Kidney (tissue), 13 donors: ENCODE measurements at regions not wholly inside any gene's neighbourhood (a gene's known extent, or its start where the extent isn't known, plus 50 kb on each side); places are given as distances from the start of the nearest gene placed in this dataset.

ENCODE experiments used
- DNase-seq, 5 donors: peaks; one replicate each; pipeline ENCODE4 v3.0.0-alpha.2; 2013 to 2020
- FAIRE-seq: peaks from 2 replicates; lab custom pipeline; 2012; peaks lifted over from hg19 to GRCh38; lab: Jason Lieb, UNC
- H3K27ac ChIP-seq, 2 donors: one replicate each; pipeline ENCODE4 v1.7.0; 2013; ENCODE audit warnings: low read depth in 2 of 2, low read length in 2 of 2, inconsistent platforms in 1 of 2
- H3K27me3 ChIP-seq: one replicate; pipeline ENCODE4 v1.7.1; 2013; ENCODE audit warnings: low read length, inconsistent platforms; ENCODE audit not compliant: control insufficient read depth, insufficient read depth
- H3K36me3 ChIP-seq, 3 donors: one replicate each; pipeline versions ENCODE4 v1.7.0 to v1.7.1; 2013; ENCODE audit warnings: low read length in 3 of 3, control low read depth in 1 of 3, inconsistent platforms in 1 of 3; ENCODE audit not compliant: insufficient read depth in 3 of 3, control insufficient read depth in 2 of 3
- H3K4me1 ChIP-seq, 3 donors: one replicate each; pipeline versions ENCODE4 v1.7.0 to v1.7.1; 2013; ENCODE audit warnings: low read length in 3 of 3, inconsistent platforms in 1 of 3, low read depth in 1 of 3; ENCODE audit not compliant: control insufficient read depth in 2 of 3, insufficient read depth in 2 of 3
- H3K4me3 ChIP-seq, 3 donors: one replicate each; pipeline versions ENCODE4 v1.7.0 to v1.8.1; 2013; ENCODE audit warnings: low read length in 3 of 3, control low read depth in 1 of 3, inconsistent platforms in 1 of 3
- H3K9ac ChIP-seq, 3 donors: one replicate each; pipeline versions ENCODE4 v1.7.0 to v1.7.1; 2013; ENCODE audit warnings: low read length in 3 of 3, control low read depth in 1 of 3, inconsistent platforms in 1 of 3
- H3K9me3 ChIP-seq, 3 donors: one replicate each; pipeline versions ENCODE4 v1.7.0 to v1.7.1; 2013; ENCODE audit warnings: low read length in 3 of 3, control low read depth in 1 of 3, inconsistent platforms in 1 of 3; ENCODE audit not compliant: control insufficient read depth in 2 of 3, insufficient read depth in 1 of 3
- intact Hi-C: fragments of 100-400 bp; cut with DNase I; formaldehyde crosslinking; loops from one replicate; pipeline ENCODE4 v1.11.1; 2022
- TF ChIP-seq, protein P1 (sequence below): IDR thresholded peaks from 3 replicates; pipeline ENCODE4 v1.5.1; 2012; ENCODE audit warnings: mild to moderate bottlenecking, moderate library complexity, borderline replicate concordance; ENCODE audit not compliant: insufficient read depth; ENCODE audit errors: extremely low read depth
- donor health status: control.
- donor health status: control.
- donor health status: control.
- donor health status: control.
- donor health status: control.
- donor health status: DM: yes; HTN: yes; CAD: no.
- donor health status: Normal renal cell carcinoma (clear cell type).

DNA sequence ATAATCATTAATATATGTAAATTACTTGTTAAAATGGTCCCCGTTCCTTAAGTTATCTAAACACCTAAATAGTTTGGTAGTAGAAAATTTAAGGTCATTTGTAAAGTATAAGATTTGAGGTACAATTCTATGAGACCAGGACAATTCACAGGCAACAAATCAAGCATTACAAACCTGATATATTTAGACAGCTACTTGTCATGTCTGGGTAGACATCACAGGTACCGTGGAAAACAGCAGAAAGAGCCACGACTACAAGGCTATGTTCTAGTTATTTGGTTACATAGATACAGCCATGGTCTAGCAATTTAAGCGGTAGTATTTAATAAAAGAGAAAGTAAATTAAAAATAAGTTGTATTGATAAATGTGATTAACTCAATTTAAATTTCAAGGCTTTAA lies 393.1 kb upstream of the ID4 start:
- Histone ChIP-seq H3K4me1 (peaks cover 0 to 9% (median 2%) of the 10 kb centered on the region in 3 donors), H3K27ac (no peak overlapping the region), H3K36me3 (no peaks in the 10 kb centered on the region), H3K9ac (no peak overlapping the region), H3K9me3 (no peaks in the 10 kb centered on the region), H3K4me3 (no peak overlapping the region), H3K27me3 (no peaks in the 10 kb centered on the region)
- TF ChIP-seq, protein P1, sequence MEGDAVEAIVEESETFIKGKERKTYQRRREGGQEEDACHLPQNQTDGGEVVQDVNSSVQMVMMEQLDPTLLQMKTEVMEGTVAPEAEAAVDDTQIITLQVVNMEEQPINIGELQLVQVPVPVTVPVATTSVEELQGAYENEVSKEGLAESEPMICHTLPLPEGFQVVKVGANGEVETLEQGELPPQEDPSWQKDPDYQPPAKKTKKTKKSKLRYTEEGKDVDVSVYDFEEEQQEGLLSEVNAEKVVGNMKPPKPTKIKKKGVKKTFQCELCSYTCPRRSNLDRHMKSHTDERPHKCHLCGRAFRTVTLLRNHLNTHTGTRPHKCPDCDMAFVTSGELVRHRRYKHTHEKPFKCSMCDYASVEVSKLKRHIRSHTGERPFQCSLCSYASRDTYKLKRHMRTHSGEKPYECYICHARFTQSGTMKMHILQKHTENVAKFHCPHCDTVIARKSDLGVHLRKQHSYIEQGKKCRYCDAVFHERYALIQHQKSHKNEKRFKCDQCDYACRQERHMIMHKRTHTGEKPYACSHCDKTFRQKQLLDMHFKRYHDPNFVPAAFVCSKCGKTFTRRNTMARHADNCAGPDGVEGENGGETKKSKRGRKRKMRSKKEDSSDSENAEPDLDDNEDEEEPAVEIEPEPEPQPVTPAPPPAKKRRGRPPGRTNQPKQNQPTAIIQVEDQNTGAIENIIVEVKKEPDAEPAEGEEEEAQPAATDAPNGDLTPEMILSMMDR, result no peak
- intact Hi-C loops, result no loop called here
- FAIRE-seq (no peak), DNase-seq (no peak)

DNA sequence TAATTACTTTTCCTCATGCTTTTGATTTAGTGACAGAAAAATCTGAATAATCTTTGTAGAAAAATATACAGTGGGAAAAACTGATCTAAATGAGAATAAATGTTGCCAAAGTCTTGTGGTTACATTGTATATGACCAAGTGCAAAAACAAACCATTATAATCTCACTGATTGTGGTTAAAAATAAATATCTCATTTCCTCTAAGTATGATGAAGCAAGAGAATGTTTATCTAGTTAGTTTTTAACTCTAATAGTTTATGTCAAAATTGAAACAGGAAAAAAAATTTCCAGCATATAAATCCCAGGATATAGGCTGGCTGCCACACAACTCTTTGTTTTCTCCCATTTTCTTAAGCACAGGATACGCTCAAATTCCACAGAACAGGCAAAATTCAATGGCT lies 392.7 kb upstream of the ID4 start:
- Histone ChIP-seq H3K4me1 (peaks cover 0 to 13% (median 2%) of the 10 kb centered on the region in 3 donors), H3K27me3 (no peaks in the 10 kb centered on the region), H3K4me3 (no peak overlapping the region), H3K27ac (no peak overlapping the region), H3K9ac (no peak overlapping the region), H3K9me3 (no peaks in the 10 kb centered on the region), H3K36me3 (no peaks in the 10 kb centered on the region)
- no peak for FAIRE-seq
- no peak for DNase-seq
- TF ChIP-seq, protein P1, result no peak
- intact Hi-C loops, result no loop called here

DNA sequence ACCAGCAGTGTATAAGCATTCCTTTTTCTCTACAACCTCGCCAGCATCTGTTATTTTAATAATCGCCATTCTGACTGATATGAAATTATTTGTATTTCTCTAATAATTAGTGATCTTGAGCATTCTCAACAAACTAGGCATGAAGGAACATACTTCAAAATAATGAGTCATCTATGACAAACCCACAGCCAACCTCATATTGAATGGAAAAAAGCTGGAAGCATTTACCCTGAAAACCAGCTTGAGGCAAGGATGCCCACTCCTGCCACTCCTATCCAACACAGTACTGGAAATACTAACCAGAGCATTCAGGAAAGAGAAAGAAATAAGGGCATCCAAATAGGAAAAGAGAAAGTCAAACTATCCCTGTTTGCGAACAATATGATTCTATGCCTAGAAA lies 390.6 kb upstream of the ID4 start:
- H3K27me3 ChIP-seq, result no peaks in the 10 kb centered on the region
- H3K4me1 ChIP-seq, result peaks cover 0 to 15% (median 2%) of the 10 kb centered on the region in 3 donors
- no peak overlapping the region for H3K27ac ChIP-seq
- no peak overlapping the region for H3K9ac ChIP-seq
- no peaks in the 10 kb centered on the region for H3K9me3 ChIP-seq
- H3K36me3 ChIP-seq, result no peaks in the 10 kb centered on the region
- intact Hi-C loops, result no loop called here
- TF ChIP-seq, protein P1, result no peak
- DNase-seq (no peak), FAIRE-seq (no peak)
- H3K4me3 ChIP-seq, result no peak overlapping the region

DNA sequence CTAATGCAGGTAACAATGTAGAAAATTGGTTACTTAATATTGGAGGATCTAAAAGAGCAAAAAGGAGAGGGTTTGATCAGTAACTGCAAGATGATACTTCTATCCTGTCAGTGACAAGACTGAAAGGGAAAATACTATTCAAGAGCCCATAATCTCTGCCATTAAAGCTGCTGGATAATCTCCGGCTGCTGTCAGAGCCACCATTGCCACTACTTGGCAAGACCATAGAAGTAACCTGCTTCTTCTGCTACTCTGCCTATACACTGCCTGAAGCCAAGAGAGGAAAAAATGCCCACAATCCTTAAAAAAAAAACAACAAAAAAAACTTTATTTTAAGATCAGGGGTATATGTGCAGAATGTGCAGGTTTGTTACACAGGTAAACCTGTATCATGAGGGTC lies 386.5 kb upstream of the ID4 start:
- DNase-seq, result no peak
- peaks cover 0 to 15% (median 2%) of the 10 kb centered on the region in 3 donors for H3K4me1 ChIP-seq
- TF ChIP-seq, protein P1, result no peak
- no peak for FAIRE-seq
- no peaks in the 10 kb centered on the region for H3K9me3 ChIP-seq
- H3K9ac ChIP-seq, result no peak overlapping the region
- no peaks in the 10 kb centered on the region for H3K36me3 ChIP-seq
- H3K27me3 ChIP-seq, result no peaks in the 10 kb centered on the region
- intact Hi-C loops, result no loop called here
- H3K4me3 ChIP-seq, result no peak overlapping the region
- no peak overlapping the region for H3K27ac ChIP-seq
